ENCODE measurements at regions not wholly inside any gene's neighbourhood (a gene's known extent, or its start where the extent isn't known, plus 50 kb on each side); places are given as distances from the start of the nearest gene placed in this dataset.

GRCh38 chr1:222461941-222462340 lies 86.0 kb downstream of the HHIPL2 start:
- DNase-seq (ENCODE audit: low read depth, low spot score) = no peak
- H3K4me3 ChIP-seq (ENCODE audit: low read depth, low read length) = no peak overlapping the region
- POLR2A ChIA-PET = no interaction called here
- TF ChIP-seq CTCF (IDR thresholded peaks at IDR 0.05; ENCODE audit: insufficient read depth, low read length, missing control alignments) = no peak
- CTCF ChIA-PET = interaction anchor here (1.2 to 6.2 kb wide), 2 partner anchors 173 to 1198 kb away, joined by 4 to 179 read pairs; no protein-coding TSS in a partner anchor

- no peak for TF ChIP-seq CTCF (IDR thresholded peaks at IDR 0.05; ENCODE audit: insufficient read depth, low read length, missing control alignments)
- H3K4me3 ChIP-seq (ENCODE audit: low read depth, low read length) = no peak overlapping the region
- no peak for DNase-seq (ENCODE audit: low read depth, low spot score)
- ChIA-PET CTCF (interaction anchor here (0.6 to 0.9 kb wide), 2 partner anchors 175 to 1196 kb away, joined by 3 to 4 read pairs; no protein-coding TSS in a partner anchor), POLR2A (no interaction called here)
Measured at GRCh38 chr1:222459652-222460051, 88.3 kb downstream of the HHIPL2 start.

DNA sequence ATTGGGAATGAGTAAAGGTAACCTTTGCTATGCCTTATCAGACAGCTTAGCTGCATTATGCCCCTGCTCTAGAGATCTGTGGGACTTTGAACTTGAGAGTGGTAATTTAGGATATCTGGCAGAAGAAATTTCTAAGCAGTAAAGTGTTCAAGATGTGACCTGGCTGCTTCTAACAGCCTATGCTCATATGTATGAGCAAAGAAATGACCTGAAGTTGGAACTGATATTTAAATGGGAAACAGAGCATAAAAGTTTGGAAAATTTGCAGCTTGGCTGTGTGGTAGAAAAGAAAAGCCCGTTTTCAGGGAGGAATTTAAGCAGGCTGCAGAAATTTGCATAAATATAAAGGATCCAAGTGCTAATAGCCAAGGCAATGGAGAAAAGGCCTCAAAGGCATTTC lies 90.4 kb downstream of the HHIPL2 start:
- DNase-seq (ENCODE audit: low read depth, low spot score) = no peak
- ChIA-PET POLR2A (no interaction called here), CTCF (interaction anchor here (1.0 to 5.1 kb wide), 2 partner anchors 884 to 979 kb away, joined by 3 to 56 read pairs; no protein-coding TSS in a partner anchor)
- TF ChIP-seq CTCF (IDR thresholded peaks at IDR 0.05; ENCODE audit: insufficient read depth, low read length, missing control alignments) = no peak
- H3K4me3 ChIP-seq (ENCODE audit: low read depth, low read length) = no peak overlapping the region

GRCh38 chr1:222457084-222457483 lies 90.8 kb downstream of the HHIPL2 start:
- no peak for TF ChIP-seq CTCF (IDR thresholded peaks at IDR 0.05; ENCODE audit: insufficient read depth, low read length, missing control alignments)
- H3K4me3 ChIP-seq (ENCODE audit: low read depth, low read length) = no peak overlapping the region
- ChIA-PET POLR2A (interaction anchor here (0.6 kb wide), 1 partner anchor 1003 kb away, joined by 3 read pairs; no protein-coding TSS in a partner anchor), CTCF (interaction anchor here (1.0 to 5.1 kb wide), 7 partner anchors 716 to 1583 kb away, joined by 3 to 56 read pairs (median 21); partner anchors contain the start of gene DUSP10)
- no peak for DNase-seq (ENCODE audit: low read depth, low spot score)

DNA sequence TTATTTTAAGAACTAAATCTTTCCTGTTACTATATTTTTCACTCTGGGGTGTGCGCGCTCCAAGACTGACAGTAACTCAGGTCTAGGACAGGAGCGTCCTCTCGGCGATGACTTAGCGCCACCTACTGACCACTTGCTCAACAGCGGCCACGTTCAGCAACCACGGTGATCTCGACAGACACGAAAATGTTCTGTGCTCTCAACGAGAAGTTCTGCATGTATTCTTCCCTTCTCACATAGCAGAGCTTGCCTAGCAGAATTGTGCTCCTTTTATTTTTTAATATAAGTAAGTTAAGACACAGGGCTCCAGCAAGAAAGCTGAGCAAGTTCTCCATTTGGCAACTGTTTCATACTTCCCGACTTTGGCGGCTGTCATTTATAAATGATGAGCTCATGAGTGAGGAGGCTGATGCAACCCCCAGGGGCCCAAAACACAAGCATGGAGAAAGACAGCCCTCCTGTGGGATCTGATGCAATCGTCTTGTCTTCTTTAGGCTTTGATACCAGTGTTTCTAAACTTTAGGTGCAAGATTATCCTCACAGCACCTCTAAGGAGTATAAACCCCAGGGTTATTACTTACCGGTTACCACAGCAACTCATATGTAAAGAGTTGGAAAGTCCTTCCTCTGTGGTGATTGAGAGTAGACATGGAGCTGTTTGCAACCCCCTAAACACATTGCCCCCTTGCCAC lies 92.6 kb downstream of the HHIPL2 start:
- DNase-seq (ENCODE audit: low read depth, low spot score) = peak; percentile 78
- ChIA-PET POLR2A (interaction anchor here (0.7 to 2.0 kb wide), 11 partner anchors 84 to 1191 kb away, joined by 3 to 16 read pairs (median 3); partner anchors contain the start of gene DUSP10), CTCF (interaction anchor here (0.6 to 5.1 kb wide), 136 partner anchors 8 to 1680 kb away, joined by 3 to 56 read pairs (median 4); partner anchors contain the start of gene DUSP10)
- TF ChIP-seq CTCF (IDR thresholded peaks at IDR 0.05; ENCODE audit: insufficient read depth, low read length, missing control alignments) = peak; percentile 92
- peak overlapping the region; percentile 48 for H3K4me3 ChIP-seq (ENCODE audit: low read depth, low read length)

DNA sequence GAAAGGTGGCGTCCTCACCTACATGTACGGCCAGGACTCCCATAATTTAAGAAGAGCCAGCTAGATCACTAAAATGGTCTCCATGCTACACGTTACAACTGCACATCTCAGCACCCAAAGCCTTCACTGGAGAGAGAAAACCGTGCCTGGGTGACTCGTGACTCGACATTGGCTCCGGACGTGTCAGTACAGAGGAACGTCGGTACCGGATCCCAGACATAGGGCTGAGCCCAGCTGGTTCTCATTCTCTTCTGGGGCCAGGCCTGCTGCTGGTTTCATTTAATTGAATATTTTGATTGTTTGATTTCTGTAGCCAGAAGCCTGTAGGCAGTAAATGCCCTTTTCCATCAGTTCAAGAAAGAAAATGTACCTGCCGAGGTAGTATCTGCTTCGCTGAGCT lies 93.1 kb downstream of the HHIPL2 start:
- ChIA-PET CTCF (interaction anchor here (0.7 to 5.1 kb wide), 114 partner anchors 10 to 1679 kb away, joined by 3 to 56 read pairs (median 4); partner anchors contain the start of gene DUSP10), POLR2A (interaction anchor here (0.7 to 2.0 kb wide), 8 partner anchors 83 to 1191 kb away, joined by 3 to 16 read pairs (median 4); partner anchors contain the start of gene DUSP10)
- no peak overlapping the region for H3K4me3 ChIP-seq (ENCODE audit: low read depth, low read length)
- no peak for DNase-seq (ENCODE audit: low read depth, low spot score)
- TF ChIP-seq CTCF (IDR thresholded peaks at IDR 0.05; ENCODE audit: insufficient read depth, low read length, missing control alignments) = no peak
